IMR-90 (cell line): ENCODE measurements at regions not wholly inside any gene's neighbourhood (a gene's known extent, or its start where the extent isn't known, plus 50 kb on each side); places are given as distances from the start of the nearest gene placed in this dataset.

Experiments
- ATAC-seq: fragments of 200-7000 bp; cut with Tn5 transposase; 2 replicates; pipeline ENCODE4 v1.9.1; 2020; ENCODE audit warnings: low read depth, mild to moderate bottlenecking, moderate library complexity
- BruUV-seq: library from RNA; stranded (reverse); fragments of 400-500 nt; replicated peaks from 2 replicates; lab custom pipeline; 2021; lab: Mats Ljungman, UMichigan
- CTCF ChIA-PET: fragments of 300-600 bp; formaldehyde crosslinking; extraction: SDS; loops from one replicate; lab custom pipeline; 2021; ENCODE audit warnings: antibody characterized with exemption; lab: Yijun Ruan, JAX
- POLR2A ChIA-PET: fragments of 300-600 bp; sonication (Branson Sonifier 250); formaldehyde crosslinking; loops from one replicate; lab custom pipeline; 2022; ENCODE audit warnings: antibody characterized with exemption; ENCODE audit not compliant: unreplicated experiment; lab: Charles Lee
- DNase-seq: peaks from one replicate; pipeline ENCODE4 v3.0.0; 2013
- H2AFZ ChIP-seq: replicated peaks from 2 replicates; pipeline ENCODE3; 2013; ENCODE audit warnings: low read length, mild to moderate bottlenecking; ENCODE audit not compliant: poor library complexity
- H2AK5ac ChIP-seq: 2 replicates; pipeline ENCODE4 v1.6.1; 2013; ENCODE audit warnings: low read depth, low read length, inconsistent platforms
- H2AK9ac ChIP-seq: replicated peaks from 2 replicates; pipeline ENCODE3; 2013; ENCODE audit warnings: mild to moderate bottlenecking, low read depth, low read length, moderate library complexity; ENCODE audit not compliant: poor library complexity
- H2BK120ac ChIP-seq: 2 replicates; pipeline ENCODE4 v1.6.1; 2013; ENCODE audit warnings: low read depth, low read length, inconsistent platforms
- H2BK15ac ChIP-seq: 3 replicates; pipeline ENCODE4 v1.6.1; 2013; ENCODE audit warnings: low read depth, low read length, inconsistent platforms
- H2BK20ac ChIP-seq: 2 replicates; pipeline ENCODE4 v1.6.1; 2013; ENCODE audit warnings: low read depth, mild to moderate bottlenecking, inconsistent platforms, low read length, moderate library complexity
- H2BK5ac ChIP-seq: 2 replicates; pipeline ENCODE4 v1.6.1; 2013; ENCODE audit warnings: mild to moderate bottlenecking, low read depth, low read length, inconsistent platforms; ENCODE audit not compliant: poor library complexity, severe bottlenecking
- H3K14ac ChIP-seq: replicated peaks from 2 replicates; pipeline ENCODE4 v1.6.1; 2013; ENCODE audit warnings: low read depth, low read length, inconsistent platforms
- H3K18ac ChIP-seq: 2 replicates; pipeline ENCODE4 v1.6.1; 2013; ENCODE audit warnings: low read depth, low read length, control low read depth
- H3K23ac ChIP-seq: 2 replicates; pipeline ENCODE4 v1.6.1; 2013; ENCODE audit warnings: low read depth, low read length, inconsistent platforms
- H3K27ac ChIP-seq: 2 replicates; pipeline ENCODE4 v1.5.1; 2013; ENCODE audit warnings: mild to moderate bottlenecking, control low read depth, low read length; ENCODE audit not compliant: insufficient read depth
- H3K27me3 ChIP-seq: 2 replicates; pipeline ENCODE4 v1.6.1; 2013; ENCODE audit warnings: low read length; ENCODE audit not compliant: control insufficient read depth, insufficient read depth
- H3K36me3 ChIP-seq: 2 replicates; pipeline ENCODE4 v1.6.1; 2013; ENCODE audit warnings: low read length, mixed read lengths; ENCODE audit not compliant: control insufficient read depth, insufficient read depth
- H3K4ac ChIP-seq: 2 replicates; pipeline ENCODE4 v1.6.1; 2013; ENCODE audit warnings: low read depth, low read length, inconsistent platforms
- H3K4me1 ChIP-seq: 2 replicates; pipeline ENCODE4 v1.6.1; 2013; ENCODE audit warnings: low read length, mixed read lengths; ENCODE audit not compliant: control insufficient read depth, insufficient read depth
- H3K4me2 ChIP-seq: 2 replicates; pipeline ENCODE4 v1.6.1; 2013; ENCODE audit warnings: low read depth, mild to moderate bottlenecking, control low read depth, low read length, moderate library complexity
- H3K4me3 ChIP-seq: 2 replicates; pipeline ENCODE4 v1.5.1; 2013; ENCODE audit warnings: low read depth, mild to moderate bottlenecking, control low read depth, low read length, moderate library complexity; ENCODE audit not compliant: insufficient read depth
- H3K56ac ChIP-seq: 2 replicates; pipeline ENCODE4 v1.6.1; 2013; ENCODE audit warnings: low read length, inconsistent platforms; ENCODE audit not compliant: insufficient read depth; ENCODE audit errors: extremely low read depth
- H3K79me1 ChIP-seq, 2 experiments: 2 replicates each; pipeline ENCODE4 v1.6.1; 2013; ENCODE audit warnings: low read length in 2 of 2, inconsistent platforms in 1 of 2, low read depth in 1 of 2
- H3K9ac ChIP-seq: 2 replicates; pipeline ENCODE4 v1.6.1; 2013; ENCODE audit warnings: low read depth, low read length, control low read depth
- H3K9me1 ChIP-seq: 2 replicates; pipeline ENCODE4 v1.6.1; 2013; ENCODE audit warnings: low read length, inconsistent platforms; ENCODE audit not compliant: insufficient read depth
- H3K9me3 ChIP-seq: 2 replicates; pipeline ENCODE4 v1.6.1; 2013; ENCODE audit warnings: low read length; ENCODE audit not compliant: control insufficient read depth, insufficient read depth
- H4K20me1 ChIP-seq: 2 replicates; pipeline ENCODE4 v1.6.1; 2013; ENCODE audit warnings: low read length, inconsistent platforms; ENCODE audit not compliant: insufficient read depth
- H4K5ac ChIP-seq: 2 replicates; pipeline ENCODE4 v1.6.1; 2013; ENCODE audit warnings: mild to moderate bottlenecking, low read depth, low read length, control low read depth
- H4K8ac ChIP-seq, 2 experiments: 2 replicates each; pipeline ENCODE4 v1.6.1; 2013; ENCODE audit warnings: low read depth in 2 of 2, low read length in 2 of 2, control low read depth in 1 of 2, inconsistent platforms in 1 of 2
- H4K91ac ChIP-seq: 2 replicates; pipeline ENCODE4 v1.6.1; 2013; ENCODE audit warnings: low read depth, low read length, inconsistent platforms; ENCODE audit not compliant: insufficient read depth
- BHLHE40 ChIP-seq: fragments of 150-350 bp; IDR thresholded peaks from 2 replicates; pipeline ENCODE4 v1.6.1; 2016; ENCODE audit warnings: mild to moderate bottlenecking, low read depth, low read length
- CEBPB ChIP-seq: IDR thresholded peaks from 2 replicates; pipeline ENCODE4 v1.6.1; 2012; ENCODE audit warnings: low read depth, low read length, improper control_type of control experiment
- CTCF ChIP-seq: conservative IDR thresholded peaks from 2 replicates; pipeline ENCODE4 v1.5.1; 2012; ENCODE audit warnings: mild to moderate bottlenecking, low read depth, low read length, improper control_type of control experiment
- ELK1 ChIP-seq: fragments of 150-350 bp; IDR thresholded peaks from 2 replicates; pipeline ENCODE4 v1.6.1; 2016; ENCODE audit warnings: low read depth, mild to moderate bottlenecking, low read length, moderate library complexity, borderline replicate concordance
- FOS ChIP-seq: fragments of 150-350 bp; IDR thresholded peaks from 2 replicates; pipeline ENCODE4 v1.6.1; 2016; ENCODE audit warnings: low read depth, low read length
- MXI1 ChIP-seq: IDR thresholded peaks from 2 replicates; pipeline ENCODE4 v1.6.1; 2012; ENCODE audit warnings: low read depth, mild to moderate bottlenecking, low read length, moderate library complexity, borderline replicate concordance
- RCOR1 ChIP-seq: IDR thresholded peaks from 2 replicates; pipeline ENCODE4 v1.6.1; 2012; ENCODE audit warnings: mild to moderate bottlenecking, low read length, improper control_type of control experiment; ENCODE audit not compliant: insufficient replicate concordance
- RFX5 ChIP-seq: IDR thresholded peaks from 2 replicates; pipeline ENCODE4 v1.8.0; 2012; ENCODE audit warnings: low read depth, mild to moderate bottlenecking, low read length, moderate library complexity
- SMC3 ChIP-seq: fragments of 150-350 bp; IDR thresholded peaks from 2 replicates; pipeline ENCODE4 v1.6.1; 2016; ENCODE audit warnings: low read depth, mild to moderate bottlenecking, antibody characterized with exemption, low read length, moderate library complexity
- WGBS, 2 experiments: methylation state at CpG; one replicate each; pipeline versions ENCODE4 v1.1.5 to v1.1.7; 2013; ENCODE audit warnings: missing lambda C conversion rate in 2 of 2; ENCODE audit not compliant: insufficient read length in 1 of 2; ENCODE audit errors: extremely low coverage in 2 of 2; 5-methylcytosine and 5-hydroxymethylcytosine counted together
- dilution Hi-C: fragments of 300-500 bp; cut with HindIII; formaldehyde crosslinking; loops from one replicate; pipeline ENCODE4 v1.14.3; 2018; ENCODE audit warnings: low sequenced_read_pairs; ENCODE audit not compliant: unreplicated experiment
- in situ Hi-C: fragments of 300-500 bp; cut with MboI; formaldehyde crosslinking; loops from 3 replicates; pipeline ENCODE4 v1.14.3; 2019; ENCODE audit warnings: low sequenced_read_pairs, inconsistent platforms, mixed read lengths
- intact Hi-C: fragments of 100-400 bp; cut with micrococcal nuclease; formaldehyde crosslinking; loops from 2 replicates; pipeline ENCODE4 v1.10.0; 2022

- Histone ChIP-seq H2BK15ac (no peak overlapping the region), H4K5ac (no peak overlapping the region), H4K20me1 (no peaks in the 10 kb centered on the region), H3K4ac (no peak overlapping the region), H2BK120ac (no peak overlapping the region), H2BK5ac (no peak overlapping the region), H2BK20ac (no peak overlapping the region), H3K36me3 (no peaks in the 10 kb centered on the region), H3K27me3 (no peaks in the 10 kb centered on the region), H3K79me1 (no peaks in the 10 kb centered on the region), H3K56ac (no peak overlapping the region), H3K9ac (no peak overlapping the region), H3K18ac (no peak overlapping the region), H3K9me1 (no peaks in the 10 kb centered on the region), H3K9me3 (no peaks in the 10 kb centered on the region), H3K4me2 (no peak overlapping the region), H2AK9ac (no peak overlapping the region), H2AK5ac (no peak overlapping the region), H3K14ac (no peak overlapping the region), H2AFZ (no peak overlapping the region), H3K4me3 (no peak overlapping the region), H3K27ac (no peak overlapping the region), H3K4me1 (no peaks in the 10 kb centered on the region), H4K8ac (no peak overlapping the region), H3K23ac (no peak overlapping the region), H4K91ac (no peak overlapping the region)
- DNase-seq (no peak), ATAC-seq (no peak)
- BruUV-seq = no TSS peak
- intact Hi-C loops (no loop called here), in situ Hi-C loops (no loop called here), dilution Hi-C loops (no loop called here)
- ChIA-PET CTCF (no interaction called here), POLR2A (no interaction called here)
- no CpG with 5 or more reads among the region's 2 CpGs for WGBS, 2 experiments
- TF ChIP-seq CEBPB = no peak
- TF ChIP-seq ELK1 = no peak
- TF ChIP-seq FOS = no peak
- no peak for TF ChIP-seq BHLHE40
- TF ChIP-seq RFX5 = no peak
- TF ChIP-seq CTCF = no peak
- no peak for TF ChIP-seq RCOR1
- no peak for TF ChIP-seq MXI1
- no peak for TF ChIP-seq SMC3
Observed at GRCh38 chr13:106691861-106692260, 123.9 kb upstream of the ARGLU1 start.
